SK-N-MC (cell line): ENCODE measurements at regions not wholly inside any gene's neighbourhood (a gene's known extent, or its start where the extent isn't known, plus 50 kb on each side); places are given as distances from the start of the nearest gene placed in this dataset.

Source experiments
- EZH2 ChIP-seq: fragments of 200-600 bp; sonication (generic); IDR thresholded peaks from one replicate; pipeline ENCODE4 v1.6.1; 2017; ENCODE audit warnings: antibody characterized with exemption
- FOXP2 ChIP-seq: optimal IDR thresholded peaks from 2 replicates; pipeline ENCODE3; 2011; ENCODE audit warnings: mild to moderate bottlenecking, moderate library complexity; ENCODE audit not compliant: insufficient read depth; ENCODE audit errors: extremely low read length, control extremely low read depth
- POLR2AphosphoS5 ChIP-seq: IDR thresholded peaks from 2 replicates; pipeline ENCODE4 v1.6.1; 2012; ENCODE audit warnings: mild to moderate bottlenecking, low read depth, low read length, borderline replicate concordance

DNA sequence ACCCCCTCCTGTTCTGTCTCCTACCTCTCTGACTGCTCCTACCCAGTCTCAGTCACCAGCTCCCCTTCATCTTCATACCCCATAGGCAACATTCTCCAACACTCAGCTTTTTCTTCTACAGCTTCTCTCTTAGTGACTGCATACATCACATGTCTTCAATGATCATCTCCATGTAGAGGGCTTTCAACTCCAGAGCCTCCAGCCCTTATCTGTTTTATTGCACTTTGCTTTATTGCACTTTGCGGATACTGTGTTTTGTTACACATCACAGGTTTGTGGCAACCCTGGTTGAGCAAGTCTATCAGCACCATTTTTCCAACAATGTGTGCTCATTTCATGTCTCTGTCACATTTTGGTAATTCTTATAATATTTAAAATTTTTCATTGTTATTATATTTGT, 230.7 kb downstream of the DEPDC1B start:
- TF ChIP-seq EZH2 (no peak), POLR2AphosphoS5 (no peak), FOXP2 (no peak)
